HG03432 (cell line): ENCODE measurements at regions not wholly inside any gene's neighbourhood (a gene's known extent, or its start where the extent isn't known, plus 50 kb on each side); places are given as distances from the start of the nearest gene placed in this dataset.
A peak's percentile ranks its signal among the peaks of the same experiment; 100 is the strongest.
"Not testable (repeated sequence)": the region's sequence is repeated elsewhere in the genome, so short reads cannot be mapped to it uniquely, and the experiment has no call there.

Experiments used
- ATAC-seq: cut with Tn5 transposase; IDR thresholded peaks from one replicate; pipeline ENCODE4 v1.9.1; 2021; ENCODE audit warnings: mild to moderate bottlenecking, moderate library complexity; ENCODE audit not compliant: unreplicated experiment

DNA sequence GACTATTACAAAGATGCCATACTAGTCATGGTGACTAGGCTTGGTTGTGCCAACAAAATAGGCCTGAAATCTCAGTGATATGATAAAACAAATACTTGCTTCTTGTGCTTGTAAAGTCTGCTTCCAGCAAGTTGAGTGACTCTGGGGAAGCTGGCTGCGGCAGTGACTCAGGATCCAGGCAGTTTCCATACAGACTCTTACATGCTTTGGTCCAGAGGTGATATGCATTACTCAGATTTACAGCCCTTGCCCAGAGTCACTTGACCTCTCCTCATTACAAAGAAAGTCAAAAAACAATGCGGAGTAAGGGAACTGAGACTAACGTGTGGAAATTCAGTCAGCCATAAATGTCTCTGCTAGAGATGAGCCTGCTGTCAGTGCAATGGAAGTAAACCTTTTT, 387.5 kb downstream of the KCNA4 start:
- no peak for ATAC-seq

DNA sequence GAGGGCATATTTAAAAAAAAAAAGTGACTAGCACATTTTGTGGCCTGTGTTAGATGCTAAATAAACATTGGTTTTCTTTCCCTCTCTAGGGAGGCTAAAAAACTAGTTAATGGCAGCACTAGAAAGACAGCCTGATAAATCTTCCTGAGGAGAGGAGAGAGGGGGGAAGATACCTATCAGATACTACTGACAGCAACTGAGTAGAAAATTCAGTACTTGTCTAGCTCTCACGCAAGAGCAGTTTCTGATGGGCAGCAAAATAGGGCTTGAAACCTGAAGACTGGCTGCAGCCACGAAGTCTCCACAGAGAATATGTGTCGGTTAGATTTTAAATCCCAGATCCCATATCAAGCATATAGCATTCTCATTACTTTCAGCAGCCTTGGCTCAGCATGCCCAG, 388.2 kb downstream of the KCNA4 start:
- ATAC-seq, result no peak

DNA sequence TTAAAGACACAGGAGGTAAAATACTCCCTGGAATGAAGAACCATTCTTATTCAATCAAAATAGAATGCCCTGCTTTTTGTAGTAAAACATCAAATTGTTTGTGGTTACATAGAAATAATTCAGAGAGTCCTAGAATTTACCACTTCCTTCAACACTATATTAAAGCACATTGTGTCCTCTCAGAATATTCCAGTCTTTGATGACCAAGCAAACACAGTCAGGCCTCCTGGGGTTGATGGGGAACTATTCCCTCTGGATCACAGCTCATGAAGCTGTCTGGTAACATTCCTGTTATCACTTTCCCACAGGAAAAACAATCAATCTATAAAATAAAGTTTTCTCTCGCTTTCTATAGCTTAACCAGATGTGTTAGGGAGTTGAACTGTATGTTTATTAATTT, 389.3 kb downstream of the KCNA4 start:
- ATAC-seq, result no peak

DNA sequence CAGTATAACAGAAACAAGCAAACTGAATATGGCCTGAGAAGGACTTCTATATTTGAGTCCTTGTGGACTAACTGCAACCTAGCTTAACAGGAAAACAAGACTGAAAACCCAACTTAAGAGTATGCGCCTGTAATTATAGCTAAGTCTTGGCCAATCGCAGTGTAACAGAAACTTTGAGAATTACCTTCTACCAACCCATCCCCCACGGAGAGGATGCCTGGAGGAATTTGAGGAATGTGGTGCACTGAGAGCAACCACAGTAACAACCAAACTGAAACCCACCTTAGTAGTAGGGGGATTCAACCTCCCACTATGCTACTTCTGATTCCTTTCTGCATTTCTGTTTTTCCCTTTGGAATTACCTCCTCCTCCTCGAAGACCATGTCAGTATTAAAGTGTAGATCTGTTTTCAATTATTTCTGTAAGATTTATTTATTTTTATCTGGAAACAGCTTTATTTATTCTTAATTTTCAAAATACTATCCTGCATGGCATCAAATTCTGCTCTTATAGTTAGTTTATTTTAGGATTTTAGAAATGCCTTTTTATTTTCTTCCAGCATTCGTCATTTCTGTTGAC, 393.6 kb downstream of the KCNA4 start:
- no peak for ATAC-seq

DNA sequence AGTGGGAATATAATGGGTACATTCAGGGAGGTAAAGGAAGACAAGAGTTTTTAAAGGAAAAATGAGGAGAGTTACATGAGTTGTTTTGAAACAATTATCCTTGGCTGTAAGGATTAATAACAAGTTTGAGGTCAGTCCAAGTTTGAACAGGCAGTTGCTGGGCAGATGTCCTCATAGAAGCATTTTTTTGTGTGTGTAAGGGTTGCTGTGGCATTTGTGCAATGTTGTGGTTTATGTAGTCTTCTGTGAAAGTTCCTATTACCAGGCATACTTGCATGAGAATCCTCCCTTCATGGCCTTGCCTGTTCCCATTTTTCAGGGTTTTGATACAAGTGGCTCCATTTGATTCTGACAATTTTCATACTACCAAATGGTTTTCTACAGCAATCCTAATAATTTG, 400.2 kb downstream of the KCNA4 start:
- no peak for ATAC-seq

DNA sequence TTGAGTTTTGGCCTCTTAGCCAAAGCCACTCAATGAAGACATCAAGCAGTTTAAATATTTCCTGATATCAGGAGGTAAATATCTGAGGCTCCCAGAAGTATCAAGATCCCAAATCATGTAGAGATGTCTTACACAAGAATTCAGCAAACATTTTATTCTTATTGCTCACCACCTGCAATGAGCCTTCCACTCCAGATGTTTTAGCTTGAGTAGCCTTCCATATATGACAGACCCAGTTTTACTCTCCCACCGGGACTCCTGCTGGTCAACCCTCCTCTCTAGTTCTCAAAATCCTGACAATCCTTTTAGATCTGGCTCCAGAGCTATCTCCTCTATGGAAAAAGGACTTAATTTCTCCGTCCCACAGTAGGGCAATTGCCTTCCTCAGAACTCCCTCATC, 404.4 kb downstream of the KCNA4 start:
- no peak for ATAC-seq

DNA sequence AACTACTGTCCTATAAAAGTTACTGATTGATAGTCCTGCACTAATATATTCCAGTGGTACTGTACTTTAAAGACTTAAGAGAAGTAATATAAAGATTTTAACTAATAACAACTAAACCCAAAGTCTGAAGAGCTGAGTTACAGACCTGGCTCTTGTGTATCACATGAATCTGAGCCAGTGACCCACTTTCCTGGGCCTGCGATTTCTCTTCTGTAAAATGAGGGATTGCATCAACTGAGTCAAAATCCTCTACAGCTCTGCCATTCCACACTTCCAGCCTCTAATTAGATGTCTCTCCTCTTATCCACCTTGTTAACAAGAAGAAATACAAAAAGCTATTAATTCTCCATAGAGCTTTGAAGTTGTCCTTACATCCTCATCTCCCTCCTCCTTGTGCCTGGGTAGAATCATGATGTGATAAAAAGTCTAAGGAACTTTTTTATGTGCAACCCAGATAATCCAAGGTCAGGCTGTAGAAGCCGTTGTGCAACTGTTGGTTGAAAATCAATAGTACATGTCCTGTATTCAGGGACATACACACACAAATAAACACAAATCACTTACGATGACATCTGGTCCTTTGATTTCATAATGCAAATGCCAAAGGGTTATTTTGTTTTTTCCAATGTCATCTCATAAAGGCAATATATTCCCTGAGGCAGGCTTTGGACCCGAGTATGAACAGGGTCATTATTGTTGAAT, 410.3 kb downstream of the KCNA4 start:
- ATAC-seq, result no peak

DNA sequence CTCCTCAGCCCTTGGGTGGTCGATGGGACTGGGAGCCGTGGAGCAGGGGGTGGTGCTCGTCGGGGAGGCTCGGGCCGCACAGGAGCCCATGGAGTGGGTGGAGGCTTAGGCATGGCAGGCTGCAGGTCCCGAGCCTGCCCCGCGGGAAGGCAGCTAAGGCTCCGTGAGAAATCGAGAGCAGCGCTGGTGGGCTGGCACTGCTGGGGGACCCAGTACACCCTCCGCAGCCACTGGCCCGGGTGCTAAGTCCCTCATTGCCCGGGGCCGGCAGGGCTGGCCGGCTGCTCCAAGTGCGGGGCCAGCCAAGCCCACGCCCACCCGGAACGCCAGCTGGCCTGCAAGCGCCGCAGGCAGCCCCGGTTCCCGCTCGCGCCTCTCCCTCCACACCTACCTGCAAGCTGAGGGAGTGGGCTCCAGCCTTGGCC, 416.7 kb downstream of the KCNA4 start:
- ATAC-seq, result not testable (repeated sequence)

DNA sequence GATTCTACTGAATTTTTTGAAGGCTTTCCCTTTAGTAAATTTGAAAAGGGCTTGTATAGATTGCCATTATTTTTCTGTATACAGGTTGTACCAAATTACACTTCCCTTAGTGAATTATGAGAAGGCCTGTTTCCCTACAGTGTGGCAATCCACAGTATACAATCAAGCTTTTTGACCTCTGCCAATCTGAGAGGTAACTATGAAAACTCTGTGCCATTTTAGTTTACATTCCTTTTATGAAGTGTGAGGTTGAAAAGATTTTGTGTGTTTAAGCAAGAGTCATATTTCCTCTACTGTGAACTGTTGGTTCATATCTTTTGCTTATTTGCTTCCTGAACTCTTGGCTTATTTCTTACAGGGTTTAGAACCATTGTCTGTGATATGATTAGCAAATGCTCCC, 432.5 kb downstream of the KCNA4 start:
- no peak for ATAC-seq

DNA sequence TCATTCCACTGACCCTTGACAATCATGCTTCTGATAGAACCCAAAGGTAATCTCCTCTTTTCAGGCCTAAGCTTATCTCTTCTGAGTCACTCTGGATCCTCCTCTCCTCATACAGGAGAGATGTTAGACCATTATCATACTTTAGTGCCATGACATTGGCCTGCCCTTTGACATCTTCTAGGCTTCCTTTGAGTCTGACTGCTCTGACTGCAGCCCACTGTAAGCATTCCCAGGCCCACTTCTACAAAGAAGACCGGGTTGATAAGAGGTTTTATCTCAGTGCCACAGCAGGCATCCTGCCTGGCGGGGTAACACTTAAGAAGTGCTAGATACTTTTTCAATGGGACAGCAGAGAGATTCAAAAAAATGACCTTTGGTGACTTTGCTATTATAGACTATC, 438.0 kb downstream of the KCNA4 start:
- no peak for ATAC-seq

DNA sequence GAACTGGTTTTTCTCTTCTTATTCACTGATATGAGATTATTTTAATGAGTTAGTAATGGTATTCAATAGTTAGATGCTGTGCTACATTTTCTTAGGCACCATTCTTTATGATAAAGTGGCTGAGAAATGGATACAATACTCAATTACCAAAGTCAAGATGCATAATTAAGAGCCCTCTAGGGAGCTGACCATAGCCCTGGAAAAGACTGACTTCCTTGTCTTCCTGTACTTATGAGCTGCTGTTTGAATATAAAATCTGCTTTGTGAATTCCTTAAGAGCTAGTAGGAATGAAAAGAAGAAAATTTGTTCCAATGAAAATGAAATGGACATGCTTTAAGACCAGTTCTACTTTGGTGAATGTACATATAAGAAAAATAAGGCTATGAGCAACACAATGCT, 452.3 kb downstream of the KCNA4 start:
- no peak for ATAC-seq

DNA sequence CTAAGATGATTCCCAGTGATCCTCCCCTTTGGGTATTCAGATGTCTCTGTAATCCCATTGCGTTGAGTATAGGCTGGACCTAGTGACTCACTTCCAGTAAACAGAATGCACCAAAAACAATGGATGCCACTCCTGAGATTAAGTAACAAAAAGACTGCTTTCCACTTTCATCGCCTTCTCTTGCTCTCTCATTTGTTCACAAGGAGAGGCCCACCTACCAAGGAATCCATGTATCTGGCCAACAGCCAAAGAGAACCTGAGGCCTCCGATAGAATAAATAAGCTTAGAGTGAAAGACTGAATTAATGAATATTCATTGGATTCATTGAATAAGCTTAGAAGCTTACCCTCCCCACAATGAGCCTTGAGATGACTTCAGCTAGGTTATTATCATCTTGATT, 454.6 kb downstream of the KCNA4 start:
- no peak for ATAC-seq

DNA sequence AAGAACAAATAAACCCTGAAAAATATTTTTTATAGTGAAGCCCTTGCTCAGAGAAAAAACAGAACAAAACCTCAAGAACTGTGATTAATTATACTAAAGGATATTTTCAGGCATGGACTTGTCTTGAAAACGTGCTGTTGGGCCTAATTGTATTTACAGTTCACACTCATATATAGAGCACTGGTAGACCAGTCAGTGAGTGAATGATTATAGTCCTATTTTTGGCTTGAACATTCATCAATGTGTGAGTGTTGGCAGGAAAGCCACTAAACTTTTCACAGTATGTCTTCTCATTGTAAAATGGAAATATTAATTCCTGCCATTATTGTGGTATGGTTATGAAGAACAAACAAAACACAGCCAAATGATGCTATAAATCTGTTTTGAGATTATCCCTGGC, 462.8 kb downstream of the KCNA4 start:
- no peak for ATAC-seq

DNA sequence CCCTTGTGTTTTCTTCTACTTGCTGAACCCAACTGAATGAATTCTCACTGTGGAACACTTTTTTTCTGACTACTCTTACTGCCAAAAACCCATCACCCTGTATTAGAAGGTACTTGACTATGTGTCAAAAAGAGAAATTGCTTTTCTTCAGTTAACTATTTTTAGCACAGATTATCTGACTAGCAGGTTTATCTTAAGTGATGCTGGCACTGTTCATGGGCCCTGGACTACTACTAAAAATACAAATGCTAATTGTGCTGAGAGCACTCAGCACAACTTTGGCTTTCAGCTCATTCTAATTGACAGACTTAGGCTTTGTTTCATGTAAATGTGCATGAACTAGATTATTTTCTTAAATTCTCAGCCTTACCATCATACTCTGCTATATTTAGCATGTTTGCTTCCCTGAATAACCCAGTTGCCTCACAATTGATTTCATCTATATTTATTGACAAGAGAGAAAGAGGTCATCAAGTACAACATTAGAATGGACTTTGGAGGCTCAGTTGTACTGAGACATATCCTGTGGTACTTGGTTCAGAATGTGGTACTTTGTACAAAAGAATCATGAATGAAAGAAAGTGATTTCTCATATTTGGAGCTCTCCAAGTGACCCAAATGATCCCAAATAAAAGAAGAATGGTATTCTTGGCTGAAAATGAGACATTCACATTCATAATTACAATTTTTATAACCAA, 478.3 kb downstream of the KCNA4 start:
- ATAC-seq, result no peak

DNA sequence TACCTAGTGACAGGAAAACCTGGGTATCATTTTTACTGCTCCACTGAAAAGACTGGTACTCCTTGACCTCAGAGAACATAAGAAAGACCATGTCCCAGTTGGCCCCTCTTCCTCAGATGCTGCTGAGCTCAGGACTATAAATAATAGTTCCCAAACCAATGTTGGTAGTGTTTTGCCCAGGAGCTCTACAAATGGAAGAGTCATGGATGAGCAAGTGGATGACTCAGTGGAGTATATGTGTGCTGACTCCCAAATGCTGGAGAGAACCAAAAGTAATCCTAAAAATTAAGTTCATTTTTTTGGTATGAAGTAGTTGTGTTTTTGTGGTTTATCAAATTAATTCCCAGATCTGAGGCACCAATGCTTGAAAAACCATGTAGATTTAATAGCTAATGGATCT, 482.0 kb downstream of the KCNA4 start:
- ATAC-seq, result no peak

DNA sequence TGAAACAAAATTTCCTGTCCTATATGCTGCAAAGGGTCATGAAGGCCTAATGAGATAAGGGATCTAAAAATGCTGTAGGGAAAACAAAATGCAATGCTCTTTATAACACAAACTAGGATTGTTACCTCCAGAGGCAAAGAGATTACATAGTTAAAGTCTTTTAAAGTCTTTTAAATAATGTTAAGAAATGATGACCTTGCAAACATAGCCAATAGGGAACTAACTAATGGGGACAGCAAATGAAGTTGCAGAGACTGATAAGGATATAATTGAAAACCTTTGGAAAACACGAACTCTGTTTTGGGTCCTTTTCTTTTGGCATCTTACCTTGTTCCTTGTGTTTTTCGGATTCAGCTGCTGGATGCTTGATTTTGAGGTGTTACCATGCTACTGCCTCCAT, 485.9 kb downstream of the KCNA4 start:
- no peak for ATAC-seq

DNA sequence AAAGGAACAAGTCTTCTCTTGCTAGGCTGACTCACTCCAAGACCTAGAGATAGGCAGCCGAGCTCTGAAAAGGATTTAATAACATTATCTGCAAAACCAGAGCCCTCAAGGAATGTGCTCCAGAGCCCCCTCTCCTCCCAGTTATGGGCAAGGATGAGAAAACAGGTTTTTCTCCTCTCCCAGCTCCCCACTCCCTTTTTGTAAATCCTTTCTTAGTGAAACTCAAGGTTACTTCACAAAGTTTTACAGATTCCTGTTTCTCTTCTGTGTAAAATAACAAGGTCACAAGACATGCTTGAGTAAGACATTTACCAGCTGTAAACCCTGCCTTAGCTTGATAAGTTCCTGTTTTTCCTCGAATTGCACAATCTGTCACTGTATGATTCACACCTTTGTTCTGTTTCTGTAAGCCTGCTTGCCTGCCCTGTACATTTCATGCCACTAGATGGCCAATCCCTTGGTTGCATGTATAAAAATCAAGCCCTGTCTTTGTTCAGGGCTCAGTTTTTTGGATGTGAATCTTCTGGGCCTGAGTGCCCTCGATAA, 489.4 kb downstream of the KCNA4 start:
- ATAC-seq, result peak; percentile 97

DNA sequence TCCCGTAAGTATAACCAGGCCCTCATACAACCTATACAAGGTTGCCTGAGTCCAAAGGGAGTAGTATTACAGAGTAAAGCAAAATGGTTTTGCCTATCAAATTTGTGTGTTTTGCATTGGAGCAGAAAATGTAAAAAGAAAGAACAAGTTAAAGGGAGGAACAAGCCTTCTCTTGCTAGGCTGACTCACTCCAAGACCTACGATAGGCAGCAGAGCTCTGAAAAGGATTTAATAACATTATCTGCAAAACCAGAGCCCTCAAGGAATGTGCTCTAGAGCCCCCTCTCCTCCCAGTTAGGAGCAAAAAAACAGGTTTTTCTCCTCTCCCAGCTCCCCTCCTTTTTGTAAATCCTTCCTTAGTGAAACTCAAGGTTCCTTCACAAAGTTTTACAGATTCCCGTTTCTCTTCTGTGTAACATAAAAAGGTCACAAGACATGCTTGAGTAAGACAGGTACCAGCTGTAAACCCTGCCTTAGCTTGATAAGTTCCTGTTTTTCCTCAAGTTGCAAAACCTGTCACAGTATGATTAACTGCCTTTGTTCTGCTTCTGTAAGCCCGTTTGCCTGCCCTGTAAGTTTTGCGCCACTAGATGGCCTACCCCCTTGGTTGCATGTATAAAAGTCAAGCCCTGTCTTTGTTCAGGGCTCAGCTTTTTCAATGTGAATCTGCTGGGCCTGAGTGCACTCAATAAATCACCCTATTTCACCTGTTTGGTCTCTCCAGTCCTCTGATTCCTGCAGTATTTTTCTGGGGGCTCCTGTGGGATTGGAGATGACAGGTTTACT, 498.2 kb downstream of the KCNA4 start:
- peak; percentile 88 for ATAC-seq

DNA sequence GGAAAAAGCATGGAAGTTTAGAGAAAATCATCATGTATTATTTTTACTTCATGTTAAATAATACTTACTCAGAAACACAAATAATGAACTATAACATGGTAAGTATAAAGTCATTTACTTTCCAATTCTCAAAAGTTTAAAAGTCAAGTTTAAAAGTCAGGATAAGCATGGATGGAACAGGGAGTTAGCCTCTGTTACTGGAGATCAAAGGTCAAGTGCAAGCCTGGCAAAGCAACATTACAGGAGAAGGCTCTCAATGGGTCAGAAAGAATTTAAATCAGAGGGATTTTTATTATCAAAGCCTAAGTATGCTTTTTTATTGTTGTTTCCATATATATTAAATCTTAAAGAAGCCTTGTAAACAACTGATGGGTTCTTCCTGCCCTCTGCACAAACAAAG, 505.4 kb downstream of the KCNA4 start:
- ATAC-seq, result no peak

DNA sequence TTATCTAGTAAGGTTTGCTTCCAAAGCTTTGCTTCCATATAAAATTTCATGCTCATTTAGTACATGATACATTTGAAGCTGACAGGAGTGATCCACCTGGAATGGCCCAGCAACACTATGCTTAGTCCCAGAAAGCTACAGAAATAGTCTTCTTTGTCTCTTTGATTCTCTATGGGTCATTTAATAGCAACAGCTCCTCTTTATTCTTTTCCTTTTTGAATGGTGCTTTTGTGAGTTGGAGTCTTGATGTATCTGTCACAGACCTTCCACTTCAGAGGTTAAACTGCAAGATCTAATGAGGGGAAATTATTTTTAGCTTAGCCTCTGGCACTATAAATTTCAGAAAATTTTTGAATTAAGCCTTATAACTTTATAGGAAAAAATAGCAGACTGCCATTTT, 509.5 kb downstream of the KCNA4 start:
- ATAC-seq, result no peak

DNA sequence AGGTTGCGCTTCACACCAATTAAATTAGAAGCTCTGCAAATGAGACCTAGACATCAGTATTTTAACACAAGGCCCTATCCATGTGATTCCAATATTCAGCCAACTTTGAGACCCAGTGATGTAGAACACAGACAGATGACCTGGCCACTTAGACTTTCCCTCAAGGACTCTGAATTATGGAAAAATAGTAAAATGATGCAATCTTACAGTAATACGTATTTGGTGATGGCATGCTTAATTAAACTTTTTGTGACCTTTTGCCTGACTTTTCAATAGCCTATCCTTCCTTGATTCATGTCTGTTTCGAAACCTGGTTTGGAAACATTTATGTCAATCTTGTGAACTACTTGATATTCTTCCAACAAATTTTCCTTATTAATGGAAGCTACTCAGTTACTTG, 521.2 kb downstream of the KCNA4 start:
- no peak for ATAC-seq
